Endothelial cell of umbilical vein (primary cell): ENCODE measurements at regions not wholly inside any gene's neighbourhood (a gene's known extent, or its start where the extent isn't known, plus 50 kb on each side); places are given as distances from the start of the nearest gene placed in this dataset.

Source experiments
- BruUV-seq: library from RNA; stranded (reverse); fragments of 400-500 nt; replicated peaks from 2 replicates; lab custom pipeline; 2021; lab: Mats Ljungman, UMichigan
- CTCF ChIA-PET: fragments of 300-600, 350-600 bp; sonication (Branson Sonifier 250); formaldehyde crosslinking; loops from one replicate; lab custom pipeline; 2021; ENCODE audit warnings: antibody characterized with exemption, inconsistent platforms; lab: Charles Lee
- POLR2A ChIA-PET: fragments of 300-600, 350-600 bp; sonication (Branson Sonifier 250); formaldehyde crosslinking; loops from one replicate; lab custom pipeline; 2021; ENCODE audit warnings: antibody characterized with exemption, inconsistent platforms; lab: Charles Lee
- DNase-seq: peaks from one replicate; pipeline ENCODE4 v3.0.0-alpha.2; 2011; ENCODE audit warnings: low read depth, low spot score
- FAIRE-seq: peaks from 2 replicates; lab custom pipeline; 2011; peaks lifted over from hg19 to GRCh38; lab: Jason Lieb, UNC
- H2AFZ ChIP-seq: 2 replicates; pipeline ENCODE4 v1.6.0; 2012; ENCODE audit warnings: low read depth, low read length, control low read depth, inconsistent platforms
- H3K27ac ChIP-seq: 2 replicates; pipeline ENCODE4 v1.5.1; 2011; ENCODE audit warnings: low read depth, mild to moderate bottlenecking, control low read depth, low read length, moderate library complexity; ENCODE audit not compliant: insufficient read depth
- H3K27me3 ChIP-seq, 2 experiments: 2 replicates each; pipeline versions ENCODE4 v1.6.0 to v1.6.1; 2011; ENCODE audit warnings: low read length in 2 of 2, mixed read lengths in 1 of 2; ENCODE audit not compliant: control insufficient read depth in 2 of 2, insufficient read depth in 2 of 2
- H3K36me3 ChIP-seq, 2 experiments: 2 replicates in 1 of 2; 3 replicates in 1 of 2; pipeline ENCODE4 v1.5.1; 2011; ENCODE audit warnings: low read length in 2 of 2, mild to moderate bottlenecking in 1 of 2, moderate library complexity in 1 of 2; ENCODE audit not compliant: control insufficient read depth in 2 of 2, insufficient read depth in 2 of 2; ENCODE audit errors: extremely low read depth in 1 of 2
- H3K4me1 ChIP-seq: 3 replicates; pipeline ENCODE4 v1.5.1; 2011; ENCODE audit warnings: mild to moderate bottlenecking, low read length; ENCODE audit not compliant: control insufficient read depth, insufficient read depth; ENCODE audit errors: extremely low read depth
- H3K4me2 ChIP-seq: 2 replicates; pipeline ENCODE4 v1.6.1; 2011; ENCODE audit warnings: low read length, control low read depth, mixed read lengths; ENCODE audit not compliant: insufficient read depth
- H3K4me3 ChIP-seq, 3 experiments: fragments of 200-600 bp in 1 of 3; sonication (generic), shearing (Covaris generic) in 1 of 3; replicated peaks in 1 of 3; 2 replicates each; pipeline ENCODE4 v1.5.1; 2011 to 2016; ENCODE audit warnings: control low read depth in 3 of 3, low read length in 3 of 3, mild to moderate bottlenecking in 2 of 3, inconsistent platforms in 1 of 3, low read depth in 1 of 3, moderate library complexity in 1 of 3; ENCODE audit not compliant: insufficient read depth in 1 of 3
- H3K79me2 ChIP-seq: 2 replicates; pipeline ENCODE4 v1.6.0; 2012; ENCODE audit warnings: low read length, inconsistent platforms; ENCODE audit not compliant: control insufficient read depth, insufficient read depth
- H3K9ac ChIP-seq: replicated peaks from 2 replicates; pipeline ENCODE3; 2011; ENCODE audit warnings: low read length, control low read depth; ENCODE audit not compliant: insufficient read depth; ENCODE audit errors: extremely low read depth
- H3K9me1 ChIP-seq: replicated peaks from 3 replicates; pipeline ENCODE4 v1.6.0; 2011; ENCODE audit warnings: mild to moderate bottlenecking, low read length; ENCODE audit not compliant: control insufficient read depth, insufficient read depth; ENCODE audit errors: extremely low read depth
- H3K9me3 ChIP-seq: replicated peaks from 2 replicates; pipeline ENCODE4 v1.5.1; 2012; ENCODE audit warnings: low read length, inconsistent platforms; ENCODE audit not compliant: control insufficient read depth, insufficient read depth
- H4K20me1 ChIP-seq: replicated peaks from 2 replicates; pipeline ENCODE3; 2011; ENCODE audit warnings: mild to moderate bottlenecking, low read length; ENCODE audit not compliant: control insufficient read depth, insufficient read depth; ENCODE audit errors: extremely low read depth
- EZH2 ChIP-seq: IDR thresholded peaks from 2 replicates; pipeline ENCODE4 v1.6.1; 2012; ENCODE audit warnings: borderline replicate concordance, low read depth, mild to moderate bottlenecking, moderate library complexity, low read length, inconsistent platforms; ENCODE audit not compliant: severe bottlenecking
- FOS ChIP-seq: IDR thresholded peaks from 2 replicates; pipeline ENCODE4 v1.6.1; 2011; ENCODE audit warnings: mild to moderate bottlenecking, low read length, moderate library complexity, borderline replicate concordance; ENCODE audit not compliant: insufficient read depth
- GATA2 ChIP-seq: IDR thresholded peaks from 2 replicates; pipeline ENCODE4 v1.7.0; 2011; ENCODE audit warnings: low read depth, mild to moderate bottlenecking, moderate library complexity, mixed read lengths, low read length; ENCODE audit not compliant: insufficient read length, insufficient read depth
- JUN ChIP-seq: IDR thresholded peaks from 2 replicates; pipeline ENCODE4 v1.6.1; 2011; ENCODE audit warnings: borderline replicate concordance, low read depth; ENCODE audit not compliant: insufficient read length, insufficient read depth
- MAX ChIP-seq: IDR thresholded peaks from 2 replicates; pipeline ENCODE4 v1.6.1; 2011; ENCODE audit not compliant: insufficient read depth, insufficient read length
- MYC ChIP-seq: IDR thresholded peaks from one replicate; pipeline ENCODE4 v1.6.1; 2011; ENCODE audit warnings: mild to moderate bottlenecking, low read depth, low read length
- POLR2A ChIP-seq: IDR thresholded peaks from 2 replicates; pipeline ENCODE4 v1.6.1; 2012; ENCODE audit warnings: low read depth, mild to moderate bottlenecking, control low read depth, low read length
- POLR2AphosphoS5 ChIP-seq: IDR thresholded peaks from 2 replicates; pipeline ENCODE4 v1.6.1; 2012; ENCODE audit warnings: low read depth, mild to moderate bottlenecking, control low read depth, low read length, moderate library complexity; ENCODE audit not compliant: insufficient read depth
- dilution Hi-C: fragments of 300-500 bp; cut with MboI; formaldehyde crosslinking; loops from one replicate; pipeline ENCODE4 v1.15.0; 2019; ENCODE audit warnings: low sequenced_read_pairs; ENCODE audit not compliant: extremely low pct_ligation_motif_present
- intact Hi-C: fragments of 100-400 bp; cut with micrococcal nuclease; formaldehyde crosslinking; loops from one replicate; pipeline ENCODE4 v1.10.0; 2022

GRCh38 chr6:37558168-37558567 is 58.5 kb upstream of the CCDC167 start:
- BruUV-seq = no TSS peak
- CTCF ChIA-PET = interaction anchor here (0.8 to 4.7 kb wide), 3 partner anchors 8 to 74 kb away, joined by 3 to 37 read pairs (median 13); no protein-coding TSS in a partner anchor

GRCh38 chr6:37557645-37558114 is 58.0 kb upstream of the CCDC167 start:
- Histone ChIP-seq H3K9ac (no peak overlapping the region), H3K4me3 (no peak overlapping the region), H3K79me2 (no peaks in the 10 kb centered on the region), H2AFZ (no peak overlapping the region), H3K9me1 (no peaks in the 10 kb centered on the region), H3K9me3 (no peaks in the 10 kb centered on the region), H4K20me1 (no peaks in the 10 kb centered on the region), H3K27me3 (peaks cover 2 to 7% of the 10 kb centered on the region in 2 experiments), H3K27ac (no peak overlapping the region), H3K4me2 (no peak overlapping the region), H3K36me3 (no peaks in the 10 kb centered on the region), H3K4me1 (peaks cover 15% of the 10 kb centered on the region)
- dilution Hi-C loops = no loop called here
- ChIA-PET CTCF (interaction anchor here (4.7 kb wide), 1 partner anchor 8 kb away, joined by 37 read pairs; no protein-coding TSS in a partner anchor), POLR2A (no interaction called here)
- no peak for TF ChIP-seq GATA2
- no peak for TF ChIP-seq MYC
- TF ChIP-seq POLR2AphosphoS5 = no peak
- no peak for TF ChIP-seq JUN
- FAIRE-seq (no peak), DNase-seq (no peak)
- no TSS peak for BruUV-seq
- intact Hi-C loops = no loop called here

More at GRCh38 chr6:37558168-37558567, 58.5 kb upstream of the CCDC167 start:
- no peak overlapping the region for H3K9ac ChIP-seq
- no peaks in the 10 kb centered on the region for H3K79me2 ChIP-seq
- peaks cover 2 to 7% of the 10 kb centered on the region in 2 experiments for H3K27me3 ChIP-seq
- no peaks in the 10 kb centered on the region for H3K9me1 ChIP-seq
- H3K27ac ChIP-seq = no peak overlapping the region
- peaks cover 11% of the 10 kb centered on the region for H3K4me1 ChIP-seq
- POLR2A ChIA-PET = no interaction called here
- TF ChIP-seq JUN (no peak), EZH2 (no peak), MAX (no peak), FOS (no peak), POLR2AphosphoS5 (no peak), MYC (no peak), POLR2A (no peak), GATA2 (no peak)
- H3K4me2 ChIP-seq = no peak overlapping the region
- H3K9me3 ChIP-seq = no peaks in the 10 kb centered on the region
- dilution Hi-C loops = no loop called here
- H2AFZ ChIP-seq = no peak overlapping the region
- no peaks in the 10 kb centered on the region for H3K36me3 ChIP-seq
- no peaks in the 10 kb centered on the region for H4K20me1 ChIP-seq
- H3K4me3 ChIP-seq = no peak overlapping the region
- FAIRE-seq (no peak), DNase-seq (no peak)
- intact Hi-C loops = no loop called here
